ENCODE measurements at regions not wholly inside any gene's neighbourhood (a gene's known extent, or its start where the extent isn't known, plus 50 kb on each side); places are given as distances from the start of the nearest gene placed in this dataset.
"Not testable (repeated sequence)": the region's sequence is repeated elsewhere in the genome, so short reads cannot be mapped to it uniquely, and the experiment has no call there.

- no peak for DNase-seq
Measured at GRCh38 chr15:87576486-87577176, 679.9 kb downstream of the NTRK3 start.

- DNase-seq, result no peak
Measured at GRCh38 chr15:87575896-87576473, 680.6 kb downstream of the NTRK3 start.

DNA sequence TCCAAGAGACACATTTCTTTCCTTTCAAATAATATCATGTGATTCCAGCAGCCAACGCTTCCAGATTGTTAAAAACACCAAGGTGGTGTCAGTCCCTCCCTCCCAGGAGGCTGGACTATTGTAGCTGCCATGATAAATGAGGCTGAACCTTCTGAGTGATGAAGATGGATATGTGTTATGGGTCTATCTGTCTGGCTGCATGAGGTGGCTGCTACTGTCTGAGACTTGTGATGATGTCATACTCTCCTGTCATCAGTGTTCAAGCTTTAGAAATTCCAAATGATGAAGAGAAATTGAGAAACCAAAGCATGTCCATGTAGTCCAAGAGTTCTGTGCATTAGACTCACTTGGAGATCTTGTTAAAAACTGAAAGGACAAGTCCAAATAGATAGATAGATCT, 683.0 kb downstream of the NTRK3 start:
- DNase-seq, result no peak

DNA sequence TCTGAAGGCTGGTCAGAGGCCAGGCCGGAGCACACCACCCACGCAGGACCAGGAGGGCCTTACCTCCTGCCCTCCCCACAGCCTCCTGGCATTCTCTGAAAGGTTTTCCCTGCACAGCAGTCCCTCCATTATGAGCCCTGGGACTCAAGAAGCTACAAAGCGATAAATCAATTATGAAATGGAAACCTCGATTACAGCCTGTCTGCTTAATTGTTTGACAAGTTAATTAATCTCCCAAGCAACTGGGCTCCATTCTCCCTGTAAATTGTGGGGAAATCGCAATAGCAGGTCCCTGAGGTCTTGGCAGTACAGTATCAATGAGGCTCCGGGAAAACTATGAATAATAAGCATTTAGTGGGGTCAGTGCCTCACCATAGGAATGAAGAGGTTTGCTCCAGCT, 683.5 kb downstream of the NTRK3 start:
- no peak for DNase-seq

GRCh38 chr15:87572381-87572910, 684.1 kb downstream of the NTRK3 start:
- DNase-seq, result no peak

DNA sequence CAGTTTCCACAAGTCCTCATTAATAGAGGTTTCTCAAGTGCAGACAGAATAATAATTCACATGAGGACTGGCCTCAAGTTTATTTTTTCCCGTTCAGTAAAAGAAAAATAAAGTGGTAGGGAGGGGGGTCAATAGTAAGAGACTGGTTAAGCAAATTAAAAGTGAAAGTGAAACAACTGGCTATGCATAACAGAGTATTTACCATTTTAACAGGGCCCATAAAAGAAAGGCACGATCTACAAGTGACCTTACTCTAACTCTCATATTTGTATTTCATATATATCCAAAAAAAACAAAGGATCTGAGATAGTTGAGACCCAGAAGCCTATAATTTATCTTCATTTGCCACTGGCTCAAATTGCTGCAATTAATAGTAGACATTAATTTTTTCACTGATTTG, 686.3 kb downstream of the NTRK3 start:
- DNase-seq, result no peak

GRCh38 chr15:87569581-87569980, 687.0 kb downstream of the NTRK3 start:
- no peak for DNase-seq

- no peak for DNase-seq
Measured at GRCh38 chr15:87567406-87568030, 689.0 kb downstream of the NTRK3 start.

DNA sequence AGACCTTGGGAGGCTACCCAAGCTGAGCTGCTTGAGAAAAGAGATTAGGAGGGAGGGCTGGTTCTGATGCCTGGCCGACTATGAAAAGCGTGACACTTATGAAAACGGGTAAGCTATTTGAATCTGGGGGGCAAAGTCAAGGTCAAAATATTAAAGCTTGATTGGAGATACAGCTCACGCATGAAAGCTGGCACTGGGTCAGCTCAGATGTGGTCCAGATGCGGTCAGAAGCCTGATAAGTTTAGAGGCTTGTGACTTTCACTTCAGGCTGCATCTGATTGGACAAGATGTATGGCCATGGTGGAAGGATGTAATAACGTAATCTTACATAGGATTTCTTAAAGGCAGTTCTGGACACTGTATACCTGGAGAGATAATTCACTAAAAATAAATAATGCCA, 690.3 kb downstream of the NTRK3 start:
- no peak for DNase-seq

DNA sequence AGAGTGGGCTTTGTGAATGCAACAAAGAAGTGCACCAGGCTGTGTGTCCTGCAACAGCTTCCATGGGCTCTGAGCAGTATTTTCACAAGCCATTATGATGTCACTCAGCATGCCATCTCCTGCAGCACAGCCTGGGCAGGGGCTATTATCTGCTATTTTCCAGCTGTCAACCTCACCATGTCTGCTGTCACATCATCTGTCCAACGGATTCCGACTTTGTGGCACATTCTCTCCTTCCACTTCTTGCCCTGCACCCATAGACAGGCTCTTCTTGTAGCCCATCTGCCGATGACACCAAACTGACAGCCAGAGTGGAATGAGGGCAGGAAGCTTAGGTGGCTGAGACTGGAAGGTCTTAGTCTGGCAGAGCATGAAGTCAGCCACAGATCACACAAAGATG, 691.9 kb downstream of the NTRK3 start:
- DNase-seq, result no peak

GRCh38 chr15:87563869-87564268, 692.7 kb downstream of the NTRK3 start:
- DNase-seq, result no peak

DNA sequence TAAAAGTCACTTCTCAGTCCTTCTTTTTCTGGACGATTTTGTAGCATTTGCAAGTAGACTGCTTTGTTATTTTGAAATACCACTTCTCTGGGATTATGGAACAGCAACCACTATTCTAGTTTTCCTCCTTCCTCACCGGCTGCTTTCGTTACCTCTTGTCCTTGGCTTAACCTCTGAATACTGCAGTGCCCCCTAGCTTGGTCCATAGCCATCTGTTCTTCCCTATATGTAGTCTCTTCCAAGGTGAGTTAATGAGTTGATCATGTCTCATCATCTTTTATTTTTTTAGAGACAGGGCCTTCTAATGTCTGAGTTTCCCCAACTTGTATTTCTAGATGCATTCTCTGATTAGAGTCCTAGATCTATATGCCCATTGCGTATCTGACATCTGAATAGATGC, 694.3 kb downstream of the NTRK3 start:
- DNase-seq, result no peak

GRCh38 chr15:87561641-87562040, 694.9 kb downstream of the NTRK3 start:
- no peak for DNase-seq

- DNase-seq, result no peak
Measured at GRCh38 chr15:87557881-87558280, 698.7 kb downstream of the NTRK3 start.

DNA sequence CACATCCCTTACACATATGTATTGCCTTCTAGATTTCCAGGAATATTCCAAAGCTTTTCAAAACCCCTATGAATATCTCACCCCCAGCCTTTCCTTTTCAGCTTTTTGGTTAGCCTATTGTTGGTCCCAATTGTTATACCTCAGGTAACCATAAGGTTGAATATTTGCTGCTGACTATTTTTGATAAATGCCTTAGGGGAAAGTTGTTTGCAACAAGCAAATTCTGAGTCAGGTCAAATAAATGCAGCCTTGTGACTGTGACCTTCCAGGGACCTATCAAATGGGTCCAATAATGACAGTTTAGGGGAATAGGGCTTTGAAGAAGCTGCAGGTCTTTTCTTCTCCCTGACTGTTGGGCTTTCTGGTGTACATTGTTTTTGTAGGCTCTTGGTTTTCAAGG, 699.7 kb downstream of the NTRK3 start:
- DNase-seq, result no peak

- DNase-seq, result no peak
Measured at GRCh38 chr15:87549860-87550259, 706.7 kb downstream of the NTRK3 start.

GRCh38 chr15:87549296-87549695, 707.2 kb downstream of the NTRK3 start:
- no peak for DNase-seq

- not testable (repeated sequence) for DNase-seq
Measured at GRCh38 chr15:87548590-87548989, 707.9 kb downstream of the NTRK3 start.

DNA sequence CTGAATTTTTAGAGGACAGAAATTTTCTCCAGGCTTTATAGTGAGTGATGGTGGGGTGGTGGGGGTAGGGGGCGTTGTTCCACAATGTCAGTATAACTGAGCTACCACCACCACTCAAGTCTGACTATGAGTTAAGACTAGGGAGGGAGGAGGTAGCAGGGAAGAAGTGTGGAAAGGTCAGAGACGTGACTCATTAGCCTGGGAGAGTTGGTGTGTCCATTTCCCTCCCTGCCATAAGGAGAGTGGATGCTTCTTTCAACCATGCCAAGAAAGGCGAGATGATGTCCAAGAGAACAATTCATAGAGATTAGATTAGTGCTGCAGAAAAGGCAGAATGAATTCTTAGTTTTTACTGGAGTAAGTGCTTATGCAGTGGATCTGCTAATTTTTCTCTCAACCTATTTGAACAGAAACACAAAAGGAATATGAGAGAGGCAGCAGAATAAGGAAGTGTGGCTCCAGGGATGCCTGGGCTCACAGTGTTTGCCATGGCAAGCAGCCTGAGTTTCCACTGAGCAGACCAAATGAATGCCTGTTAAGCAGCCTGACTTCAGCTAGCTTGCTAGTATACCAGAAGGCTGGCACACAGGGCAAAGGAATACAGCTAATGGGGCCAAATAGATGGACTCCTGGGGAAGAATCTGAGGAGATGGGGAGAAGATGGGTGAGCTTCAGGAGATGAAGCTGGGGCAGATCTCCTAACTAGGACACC, 708.9 kb downstream of the NTRK3 start:
- no peak for DNase-seq

GRCh38 chr15:87538327-87538834, 718.2 kb downstream of the NTRK3 start:
- DNase-seq, result no peak

GRCh38 chr15:87537295-87537694, 719.2 kb downstream of the NTRK3 start:
- no peak for DNase-seq

- not testable (repeated sequence) for DNase-seq
Measured at GRCh38 chr15:87533637-87534036, 722.9 kb downstream of the NTRK3 start.

- no peak for DNase-seq
Measured at GRCh38 chr15:87528873-87529272, 727.7 kb downstream of the NTRK3 start.
